Neural progenitor cell (in vitro differentiated cells): ENCODE measurements at regions not wholly inside any gene's neighbourhood (a gene's known extent, or its start where the extent isn't known, plus 50 kb on each side); places are given as distances from the start of the nearest gene placed in this dataset.

Experiments
- CTCF ChIP-seq: fragments of 200-600 bp; sonication (generic); IDR thresholded peaks from 2 replicates; pipeline ENCODE4 v1.5.1; 2017; ENCODE audit warnings: antibody characterized with exemption, mild to moderate bottlenecking
- EZH2 ChIP-seq: fragments of 200-600 bp; sonication (generic); IDR thresholded peaks from 2 replicates; pipeline ENCODE4 v1.6.1; 2017; ENCODE audit warnings: antibody characterized with exemption, mild to moderate bottlenecking, moderate library complexity
- EZH2phosphoT487 ChIP-seq: fragments of 200-600 bp; sonication (generic); IDR thresholded peaks from 2 replicates; pipeline ENCODE4 v1.6.1; 2017; ENCODE audit warnings: antibody characterized with exemption

GRCh38 chr2:77746780-77747179 lies 224.6 kb upstream of the LRRTM4 start:
- TF ChIP-seq EZH2 (no peak), CTCF (no peak), EZH2phosphoT487 (no peak)
